KMS-11 (cell line): ENCODE measurements at regions not wholly inside any gene's neighbourhood (a gene's known extent, or its start where the extent isn't known, plus 50 kb on each side); places are given as distances from the start of the nearest gene placed in this dataset.

Experiments
- H2AFZ ChIP-seq: fragments of 200-600 bp; sonication (generic); 2 replicates; pipeline ENCODE4 v1.6.1; 2016; ENCODE audit warnings: antibody characterized with exemption, mixed run types, low read depth
- H3K27ac ChIP-seq: fragments of 200-600 bp; sonication (generic); 2 replicates; pipeline ENCODE4 v1.6.1; 2016; ENCODE audit warnings: mild to moderate bottlenecking, mixed run types
- H3K27me3 ChIP-seq: fragments of 200-600 bp; sonication (generic); 2 replicates; pipeline ENCODE4 v1.6.1; 2017; ENCODE audit warnings: mild to moderate bottlenecking, low read depth, mixed run types, moderate library complexity; ENCODE audit not compliant: insufficient read depth
- H3K36me3 ChIP-seq: fragments of 200-600 bp; sonication (generic); 2 replicates; pipeline ENCODE4 v1.6.1; 2017; ENCODE audit warnings: mild to moderate bottlenecking, mixed run types; ENCODE audit not compliant: insufficient read depth
- H3K4me1 ChIP-seq: fragments of 200-600 bp; sonication (generic); 2 replicates; pipeline ENCODE4 v1.6.1; 2016; ENCODE audit warnings: mild to moderate bottlenecking, low read depth, mixed run types; ENCODE audit not compliant: poor library complexity, severe bottlenecking
- H3K4me2 ChIP-seq: fragments of 200-600 bp; sonication (generic); 2 replicates; pipeline ENCODE4 v1.7.0; 2016; ENCODE audit warnings: mild to moderate bottlenecking, mixed run types
- H3K4me3 ChIP-seq: fragments of 200-600 bp; sonication (generic); IDR thresholded peaks from 2 replicates; pipeline ENCODE4 v1.6.1; 2017; ENCODE audit warnings: low read depth, low read length, mixed read lengths; ENCODE audit not compliant: insufficient read depth
- H3K79me2 ChIP-seq: fragments of 200-600 bp; sonication (generic); 2 replicates; pipeline ENCODE4 v1.6.1; 2016; ENCODE audit warnings: low read depth, mixed run types; ENCODE audit not compliant: insufficient read depth
- H3K9ac ChIP-seq: fragments of 200-600 bp; sonication (generic); 2 replicates; pipeline ENCODE4 v1.6.1; 2016; ENCODE audit warnings: mild to moderate bottlenecking, mixed run types
- H4K20me1 ChIP-seq: fragments of 200-600 bp; sonication (generic); 2 replicates; pipeline ENCODE4 v1.6.1; 2016; ENCODE audit warnings: mild to moderate bottlenecking, mixed run types; ENCODE audit not compliant: insufficient read depth
- CTCF ChIP-seq: fragments of 200-600 bp; sonication (generic); conservative IDR thresholded peaks from 2 replicates; pipeline ENCODE4 v1.6.1; 2017; ENCODE audit warnings: low read depth, mild to moderate bottlenecking, antibody characterized with exemption, low read length, moderate library complexity, mixed read lengths

- Histone ChIP-seq H3K27me3 (no peaks in the 10 kb centered on the region), H3K79me2 (no peaks in the 10 kb centered on the region), H3K9ac (no peak overlapping the region), H2AFZ (no peak overlapping the region), H3K4me3 (no peak overlapping the region), H4K20me1 (no peaks in the 10 kb centered on the region), H3K4me1 (no peaks in the 10 kb centered on the region), H3K4me2 (no peak overlapping the region), H3K27ac (no peak overlapping the region), H3K36me3 (no peaks in the 10 kb centered on the region)
- TF ChIP-seq CTCF = no peak
Measured at GRCh38 chr10:55311848-55312635, 511.0 kb upstream of the PCDH15 start.

GRCh38 chr10:55310143-55310542, 509.1 kb upstream of the PCDH15 start:
- Histone ChIP-seq H3K79me2 (no peaks in the 10 kb centered on the region), H3K36me3 (no peaks in the 10 kb centered on the region), H3K9ac (no peak overlapping the region), H3K4me2 (no peak overlapping the region), H3K27ac (no peak overlapping the region), H2AFZ (no peak overlapping the region), H3K4me1 (no peaks in the 10 kb centered on the region), H3K27me3 (no peaks in the 10 kb centered on the region), H3K4me3 (no peak overlapping the region), H4K20me1 (no peaks in the 10 kb centered on the region)
- TF ChIP-seq CTCF = no peak

- no peak for TF ChIP-seq CTCF
- H3K9ac ChIP-seq = no peak overlapping the region
- H3K4me3 ChIP-seq = no peak overlapping the region
- no peak overlapping the region for H3K4me2 ChIP-seq
- H3K27ac ChIP-seq = no peak overlapping the region
- no peaks in the 10 kb centered on the region for H3K4me1 ChIP-seq
- H4K20me1 ChIP-seq = no peaks in the 10 kb centered on the region
- H2AFZ ChIP-seq = no peak overlapping the region
- H3K79me2 ChIP-seq = no peaks in the 10 kb centered on the region
- no peaks in the 10 kb centered on the region for H3K27me3 ChIP-seq
- no peaks in the 10 kb centered on the region for H3K36me3 ChIP-seq
Measured at GRCh38 chr10:55305285-55305684, 504.3 kb upstream of the PCDH15 start.

GRCh38 chr10:55287346-55287745, 486.3 kb upstream of the PCDH15 start:
- Histone ChIP-seq H2AFZ (no peak overlapping the region), H3K4me3 (no peak overlapping the region), H3K27me3 (no peaks in the 10 kb centered on the region), H3K36me3 (no peaks in the 10 kb centered on the region), H3K9ac (no peak overlapping the region), H3K79me2 (no peaks in the 10 kb centered on the region), H3K4me1 (no peaks in the 10 kb centered on the region), H4K20me1 (no peaks in the 10 kb centered on the region), H3K4me2 (no peak overlapping the region), H3K27ac (no peak overlapping the region)
- TF ChIP-seq CTCF = no peak
